Hepatocyte (in vitro differentiated cells): ENCODE measurements at regions not wholly inside any gene's neighbourhood (a gene's known extent, or its start where the extent isn't known, plus 50 kb on each side); places are given as distances from the start of the nearest gene placed in this dataset.

Experiments used
- CTCF ChIP-seq: fragments of 200-600 bp; sonication (generic); IDR thresholded peaks from 2 replicates; pipeline ENCODE4 v1.5.1; 2016; ENCODE audit warnings: antibody characterized with exemption, mild to moderate bottlenecking; ENCODE audit not compliant: poor library complexity
- EZH2 ChIP-seq: fragments of 200-600 bp; sonication (generic); IDR thresholded peaks from 2 replicates; pipeline ENCODE4 v1.6.1; 2016; ENCODE audit warnings: antibody characterized with exemption, mild to moderate bottlenecking, borderline replicate concordance

- no peak for TF ChIP-seq CTCF
- no peak for TF ChIP-seq EZH2
Observed at GRCh38 chr2:7646024-7646423, 728.8 kb downstream of the RNF144A start.
